Testis (tissue), 2 donors: ENCODE measurements at regions not wholly inside any gene's neighbourhood (a gene's known extent, or its start where the extent isn't known, plus 50 kb on each side); places are given as distances from the start of the nearest gene placed in this dataset.
"Not testable (repeated sequence)": the region's sequence is repeated elsewhere in the genome, so short reads cannot be mapped to it uniquely, and the experiment has no call there.

Source experiments
- DNase-seq: peaks from one replicate; pipeline ENCODE4 v3.0.0-alpha.2; 2019
- H3K27ac ChIP-seq, 2 donors: fragments of 200-600 bp; sonication (generic); one replicate each; pipeline ENCODE4 v1.5.1; 2019
- H3K27me3 ChIP-seq: fragments of 200-600 bp; sonication (generic); one replicate; pipeline ENCODE4 v1.5.1; 2019
- H3K36me3 ChIP-seq: fragments of 200-600 bp; sonication (generic); one replicate; pipeline ENCODE4 v1.5.1; 2017; ENCODE audit warnings: low read depth; ENCODE audit errors: missing control alignments
- H3K4me1 ChIP-seq: fragments of 200-600 bp; sonication (generic); one replicate; pipeline ENCODE4 v1.5.1; 2019
- H3K4me3 ChIP-seq, 2 donors: fragments of 200-600 bp; sonication (generic); one replicate each; pipeline ENCODE4 v1.5.1; 2017 to 2019
- H3K9me3 ChIP-seq: fragments of 200-600 bp; sonication (generic); one replicate; pipeline ENCODE4 v1.5.1; 2017
- CTCF ChIP-seq, 3 experiments: fragments of 450-650 bp in 2 of 3; fragments of 200-600 bp in 1 of 3; sonication (generic) in 1 of 3; IDR thresholded peaks; one replicate each; pipeline ENCODE4 v1.5.1; 2016 to 2019; ENCODE audit warnings: antibody characterized with exemption in 3 of 3, mild to moderate bottlenecking in 2 of 3, moderate library complexity in 1 of 3
- POLR2A ChIP-seq: fragments of 450-650 bp; IDR thresholded peaks from one replicate; pipeline ENCODE4 v1.6.1; 2017; ENCODE audit warnings: antibody characterized with exemption, mild to moderate bottlenecking, moderate library complexity
- WGBS, 2 donors: methylation state at CpG; one replicate each; pipeline ENCODE4 v1.1.5; 2018; 5-methylcytosine and 5-hydroxymethylcytosine counted together
- intact Hi-C: fragments of 100-400 bp; cut with DNase I; formaldehyde crosslinking; loops from one replicate; pipeline ENCODE4 v1.15.1; 2023; ENCODE audit warnings: low total_unique reads

- Histone ChIP-seq H3K27me3 (no peaks in the 10 kb centered on the region), H3K27ac (no peak overlapping the region), H3K4me1 (no peaks in the 10 kb centered on the region), H3K4me3 (no peak overlapping the region), H3K36me3 (no peaks in the 10 kb centered on the region), H3K9me3 (no peaks in the 10 kb centered on the region)
- WGBS, 2 donors: 75 to 100% methylated on average over 1 of the region's 1 CpG
- intact Hi-C loops: no loop called here
- DNase-seq: no peak
- no peak for TF ChIP-seq POLR2A
- TF ChIP-seq CTCF (IDR thresholded peaks at IDR 0.05): no peak
Observed at GRCh38 chr17:20703781-20704180, 124.3 kb downstream of the CDRT15L2 start.

GRCh38 chr17:20705186-20705585 lies 125.7 kb downstream of the CDRT15L2 start:
- H3K27ac ChIP-seq, H3K4me1 ChIP-seq, H3K4me3 ChIP-seq, H3K36me3 ChIP-seq, H3K9me3 ChIP-seq, intact Hi-C loops, DNase-seq, H3K27me3 ChIP-seq: not testable (repeated sequence)
- 42 to 79% methylated on average over 1 of the region's 1 CpG for WGBS, 2 donors

- intact Hi-C loops: no loop called here
- Histone ChIP-seq H3K4me3 (no peak overlapping the region), H3K27ac (no peak overlapping the region), H3K9me3 (no peaks in the 10 kb centered on the region), H3K36me3 (no peaks in the 10 kb centered on the region), H3K4me1 (no peaks in the 10 kb centered on the region), H3K27me3 (no peaks in the 10 kb centered on the region)
- TF ChIP-seq POLR2A (no peak), CTCF (IDR thresholded peaks at IDR 0.05) (no peak)
- WGBS, 2 donors: 38 to 65% methylated on average over 15 of the region's 16 CpGs
- DNase-seq: no peak
Observed at GRCh38 chr17:20706751-20707373, 127.3 kb downstream of the CDRT15L2 start.

- peak overlapping the region in 1 of 2 donors; percentile 17 for H3K4me3 ChIP-seq
- WGBS, 2 donors: 56 to 58% methylated on average over 11 of the region's 11 CpGs
- H3K4me1 ChIP-seq, DNase-seq, H3K27me3 ChIP-seq, H3K27ac ChIP-seq, H3K36me3 ChIP-seq, H3K9me3 ChIP-seq, intact Hi-C loops: not testable (repeated sequence)
Observed at GRCh38 chr17:20708821-20709220, 129.3 kb downstream of the CDRT15L2 start.

- H3K36me3 ChIP-seq, H3K9me3 ChIP-seq, DNase-seq, H3K4me3 ChIP-seq, H3K27me3 ChIP-seq, intact Hi-C loops, H3K27ac ChIP-seq, H3K4me1 ChIP-seq: not testable (repeated sequence)
- WGBS, 2 donors: 59 to 68% methylated on average over 3 of the region's 3 CpGs
Observed at GRCh38 chr17:20716481-20716880, 137.0 kb downstream of the CDRT15L2 start.

GRCh38 chr17:20721171-20721570 lies 141.6 kb downstream of the CDRT15L2 start:
- intact Hi-C loops: no loop called here
- Histone ChIP-seq H3K9me3 (no peaks in the 10 kb centered on the region), H3K4me3 (no peak overlapping the region), H3K27ac (no peak overlapping the region), H3K4me1 (peaks cover 3% of the 10 kb centered on the region), H3K27me3 (no peaks in the 10 kb centered on the region), H3K36me3 (no peaks in the 10 kb centered on the region)
- no peak for TF ChIP-seq POLR2A
- TF ChIP-seq CTCF (IDR thresholded peaks at IDR 0.05): no peak
- peak; percentile 43 for DNase-seq
- WGBS, 2 donors: 23 to 42% methylated on average over 5 of the region's 5 CpGs

- 95 to 98% methylated on average over 1 of the region's 1 CpG for WGBS, 2 donors
- H3K36me3 ChIP-seq, intact Hi-C loops, H3K4me3 ChIP-seq, H3K27me3 ChIP-seq, DNase-seq, H3K27ac ChIP-seq, H3K4me1 ChIP-seq, H3K9me3 ChIP-seq: not testable (repeated sequence)
Observed at GRCh38 chr17:20724391-20724790, 144.9 kb downstream of the CDRT15L2 start.

- H3K27ac ChIP-seq, H3K4me3 ChIP-seq, intact Hi-C loops, H3K36me3 ChIP-seq, H3K4me1 ChIP-seq, DNase-seq, H3K9me3 ChIP-seq, H3K27me3 ChIP-seq: not testable (repeated sequence)
- WGBS, 2 donors: 79 to 83% methylated on average over 7 of the region's 7 CpGs
Observed at GRCh38 chr17:20727201-20727600, 147.7 kb downstream of the CDRT15L2 start.
